Prostate gland (tissue), 2 donors: ENCODE measurements at regions not wholly inside any gene's neighbourhood (a gene's known extent, or its start where the extent isn't known, plus 50 kb on each side); places are given as distances from the start of the nearest gene placed in this dataset.

Source experiments
- POLR2A ChIP-seq: fragments of 450-650 bp; IDR thresholded peaks from one replicate; pipeline ENCODE4 v1.6.1; 2016; ENCODE audit warnings: antibody characterized with exemption, mild to moderate bottlenecking
- TF ChIP-seq, protein P1 (sequence below), 4 experiments: fragments of 200-600 bp in 2 of 4; fragments of 450-650 bp in 2 of 4; sonication (generic) in 2 of 4; IDR thresholded peaks; 1 replicate in 3 of 4; 2 replicates in 1 of 4; pipeline ENCODE4 v1.5.1; 2016 to 2019; ENCODE audit warnings: antibody characterized with exemption in 4 of 4, mild to moderate bottlenecking in 2 of 4, moderate library complexity in 2 of 4

DNA sequence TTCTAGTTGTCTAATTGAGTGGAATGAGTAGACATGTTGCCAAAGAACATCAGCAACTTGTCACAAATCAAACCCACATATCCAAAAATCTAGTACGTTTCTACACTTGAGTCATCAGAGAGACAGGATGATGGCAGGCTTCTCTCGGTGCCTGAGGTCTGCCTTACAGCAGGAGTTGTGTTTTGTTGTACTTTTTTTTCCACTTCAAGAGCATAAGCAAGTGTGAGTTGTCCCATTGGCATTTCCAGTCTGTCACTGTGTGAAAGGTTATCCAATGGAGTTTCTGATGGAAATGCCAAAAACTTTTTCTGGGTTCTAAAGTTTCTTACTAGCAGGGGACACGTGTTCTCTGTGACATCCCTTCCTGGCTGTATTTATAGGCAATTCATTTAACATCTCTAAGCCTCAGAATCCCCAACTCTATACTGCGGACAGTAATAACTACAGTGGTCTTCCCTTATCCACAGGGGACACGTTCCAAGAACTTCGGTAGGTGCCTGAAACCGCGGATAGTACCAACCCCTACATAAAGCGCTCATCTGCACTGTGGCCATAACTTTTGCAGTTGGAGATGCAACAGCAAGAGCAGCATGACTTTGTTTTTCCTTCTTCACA lies 246.5 kb downstream of the SYK start:
- TF ChIP-seq, protein P1, sequence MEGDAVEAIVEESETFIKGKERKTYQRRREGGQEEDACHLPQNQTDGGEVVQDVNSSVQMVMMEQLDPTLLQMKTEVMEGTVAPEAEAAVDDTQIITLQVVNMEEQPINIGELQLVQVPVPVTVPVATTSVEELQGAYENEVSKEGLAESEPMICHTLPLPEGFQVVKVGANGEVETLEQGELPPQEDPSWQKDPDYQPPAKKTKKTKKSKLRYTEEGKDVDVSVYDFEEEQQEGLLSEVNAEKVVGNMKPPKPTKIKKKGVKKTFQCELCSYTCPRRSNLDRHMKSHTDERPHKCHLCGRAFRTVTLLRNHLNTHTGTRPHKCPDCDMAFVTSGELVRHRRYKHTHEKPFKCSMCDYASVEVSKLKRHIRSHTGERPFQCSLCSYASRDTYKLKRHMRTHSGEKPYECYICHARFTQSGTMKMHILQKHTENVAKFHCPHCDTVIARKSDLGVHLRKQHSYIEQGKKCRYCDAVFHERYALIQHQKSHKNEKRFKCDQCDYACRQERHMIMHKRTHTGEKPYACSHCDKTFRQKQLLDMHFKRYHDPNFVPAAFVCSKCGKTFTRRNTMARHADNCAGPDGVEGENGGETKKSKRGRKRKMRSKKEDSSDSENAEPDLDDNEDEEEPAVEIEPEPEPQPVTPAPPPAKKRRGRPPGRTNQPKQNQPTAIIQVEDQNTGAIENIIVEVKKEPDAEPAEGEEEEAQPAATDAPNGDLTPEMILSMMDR (IDR thresholded peaks at IDR 0.05), result no peak
- no peak for TF ChIP-seq POLR2A
